Uterus (tissue), 2 donors: ENCODE measurements at regions not wholly inside any gene's neighbourhood (a gene's known extent, or its start where the extent isn't known, plus 50 kb on each side); places are given as distances from the start of the nearest gene placed in this dataset.

Experiments used
- CTCF ChIP-seq, 4 experiments: fragments of 200-600 bp in 2 of 4; fragments of 450-650 bp in 2 of 4; sonication (generic) in 2 of 4; IDR thresholded peaks; one replicate each; pipeline ENCODE4 v1.5.1; 2016 to 2019; ENCODE audit warnings: antibody characterized with exemption in 4 of 4, mild to moderate bottlenecking in 2 of 4, moderate library complexity in 1 of 4
- POLR2A ChIP-seq, 2 donors: fragments of 450-650 bp; IDR thresholded peaks; one replicate each; pipeline ENCODE4 v1.6.1; 2016; ENCODE audit warnings: antibody characterized with exemption in 2 of 2, mild to moderate bottlenecking in 1 of 2, moderate library complexity in 1 of 2

- TF ChIP-seq POLR2A (IDR thresholded peaks at IDR 0.05), result no peak
- no peak for TF ChIP-seq CTCF (IDR thresholded peaks at IDR 0.05)
These were observed 140.6 kb downstream of the FAM124B start for GRCh38 chr2:224261326-224261725.
